IMR-90 (cell line): ENCODE measurements at regions not wholly inside any gene's neighbourhood (a gene's known extent, or its start where the extent isn't known, plus 50 kb on each side); places are given as distances from the start of the nearest gene placed in this dataset.

ENCODE experiments used
- ATAC-seq: fragments of 200-7000 bp; cut with Tn5 transposase; 2 replicates; pipeline ENCODE4 v1.9.1; 2020; ENCODE audit warnings: low read depth, mild to moderate bottlenecking, moderate library complexity
- BruUV-seq: library from RNA; stranded (reverse); fragments of 400-500 nt; replicated peaks from 2 replicates; lab custom pipeline; 2021; lab: Mats Ljungman, UMichigan
- CTCF ChIA-PET: fragments of 300-600 bp; formaldehyde crosslinking; extraction: SDS; loops from one replicate; lab custom pipeline; 2021; ENCODE audit warnings: antibody characterized with exemption; lab: Yijun Ruan, JAX
- POLR2A ChIA-PET: fragments of 300-600 bp; sonication (Branson Sonifier 250); formaldehyde crosslinking; loops from one replicate; lab custom pipeline; 2022; ENCODE audit warnings: antibody characterized with exemption; ENCODE audit not compliant: unreplicated experiment; lab: Charles Lee
- DNase-seq: peaks from one replicate; pipeline ENCODE4 v3.0.0; 2013
- H2AFZ ChIP-seq: replicated peaks from 2 replicates; pipeline ENCODE3; 2013; ENCODE audit warnings: low read length, mild to moderate bottlenecking; ENCODE audit not compliant: poor library complexity
- H2AK5ac ChIP-seq: 2 replicates; pipeline ENCODE4 v1.6.1; 2013; ENCODE audit warnings: low read depth, low read length, inconsistent platforms
- H2AK9ac ChIP-seq: replicated peaks from 2 replicates; pipeline ENCODE3; 2013; ENCODE audit warnings: mild to moderate bottlenecking, low read depth, low read length, moderate library complexity; ENCODE audit not compliant: poor library complexity
- H2BK120ac ChIP-seq: 2 replicates; pipeline ENCODE4 v1.6.1; 2013; ENCODE audit warnings: low read depth, low read length, inconsistent platforms
- H2BK15ac ChIP-seq: 3 replicates; pipeline ENCODE4 v1.6.1; 2013; ENCODE audit warnings: low read depth, low read length, inconsistent platforms
- H2BK20ac ChIP-seq: 2 replicates; pipeline ENCODE4 v1.6.1; 2013; ENCODE audit warnings: low read depth, mild to moderate bottlenecking, inconsistent platforms, low read length, moderate library complexity
- H2BK5ac ChIP-seq: 2 replicates; pipeline ENCODE4 v1.6.1; 2013; ENCODE audit warnings: mild to moderate bottlenecking, low read depth, low read length, inconsistent platforms; ENCODE audit not compliant: poor library complexity, severe bottlenecking
- H3K14ac ChIP-seq: replicated peaks from 2 replicates; pipeline ENCODE4 v1.6.1; 2013; ENCODE audit warnings: low read depth, low read length, inconsistent platforms
- H3K18ac ChIP-seq: 2 replicates; pipeline ENCODE4 v1.6.1; 2013; ENCODE audit warnings: low read depth, low read length, control low read depth
- H3K23ac ChIP-seq: 2 replicates; pipeline ENCODE4 v1.6.1; 2013; ENCODE audit warnings: low read depth, low read length, inconsistent platforms
- H3K27ac ChIP-seq: 2 replicates; pipeline ENCODE4 v1.5.1; 2013; ENCODE audit warnings: mild to moderate bottlenecking, control low read depth, low read length; ENCODE audit not compliant: insufficient read depth
- H3K27me3 ChIP-seq: 2 replicates; pipeline ENCODE4 v1.6.1; 2013; ENCODE audit warnings: low read length; ENCODE audit not compliant: control insufficient read depth, insufficient read depth
- H3K36me3 ChIP-seq: 2 replicates; pipeline ENCODE4 v1.6.1; 2013; ENCODE audit warnings: low read length, mixed read lengths; ENCODE audit not compliant: control insufficient read depth, insufficient read depth
- H3K4ac ChIP-seq: 2 replicates; pipeline ENCODE4 v1.6.1; 2013; ENCODE audit warnings: low read depth, low read length, inconsistent platforms
- H3K4me1 ChIP-seq: 2 replicates; pipeline ENCODE4 v1.6.1; 2013; ENCODE audit warnings: low read length, mixed read lengths; ENCODE audit not compliant: control insufficient read depth, insufficient read depth
- H3K4me2 ChIP-seq: 2 replicates; pipeline ENCODE4 v1.6.1; 2013; ENCODE audit warnings: low read depth, mild to moderate bottlenecking, control low read depth, low read length, moderate library complexity
- H3K4me3 ChIP-seq: 2 replicates; pipeline ENCODE4 v1.5.1; 2013; ENCODE audit warnings: low read depth, mild to moderate bottlenecking, control low read depth, low read length, moderate library complexity; ENCODE audit not compliant: insufficient read depth
- H3K56ac ChIP-seq: 2 replicates; pipeline ENCODE4 v1.6.1; 2013; ENCODE audit warnings: low read length, inconsistent platforms; ENCODE audit not compliant: insufficient read depth; ENCODE audit errors: extremely low read depth
- H3K79me1 ChIP-seq, 2 experiments: 2 replicates each; pipeline ENCODE4 v1.6.1; 2013; ENCODE audit warnings: low read length in 2 of 2, inconsistent platforms in 1 of 2, low read depth in 1 of 2
- H3K9ac ChIP-seq: 2 replicates; pipeline ENCODE4 v1.6.1; 2013; ENCODE audit warnings: low read depth, low read length, control low read depth
- H3K9me1 ChIP-seq: 2 replicates; pipeline ENCODE4 v1.6.1; 2013; ENCODE audit warnings: low read length, inconsistent platforms; ENCODE audit not compliant: insufficient read depth
- H3K9me3 ChIP-seq: 2 replicates; pipeline ENCODE4 v1.6.1; 2013; ENCODE audit warnings: low read length; ENCODE audit not compliant: control insufficient read depth, insufficient read depth
- H4K20me1 ChIP-seq: 2 replicates; pipeline ENCODE4 v1.6.1; 2013; ENCODE audit warnings: low read length, inconsistent platforms; ENCODE audit not compliant: insufficient read depth
- H4K5ac ChIP-seq: 2 replicates; pipeline ENCODE4 v1.6.1; 2013; ENCODE audit warnings: mild to moderate bottlenecking, low read depth, low read length, control low read depth
- H4K8ac ChIP-seq, 2 experiments: 2 replicates each; pipeline ENCODE4 v1.6.1; 2013; ENCODE audit warnings: low read depth in 2 of 2, low read length in 2 of 2, control low read depth in 1 of 2, inconsistent platforms in 1 of 2
- H4K91ac ChIP-seq: 2 replicates; pipeline ENCODE4 v1.6.1; 2013; ENCODE audit warnings: low read depth, low read length, inconsistent platforms; ENCODE audit not compliant: insufficient read depth
- BHLHE40 ChIP-seq: fragments of 150-350 bp; IDR thresholded peaks from 2 replicates; pipeline ENCODE4 v1.6.1; 2016; ENCODE audit warnings: mild to moderate bottlenecking, low read depth, low read length
- CHD1 ChIP-seq: IDR thresholded peaks from 2 replicates; pipeline ENCODE4 v1.6.1; 2012; ENCODE audit warnings: low read depth, low read length, improper control_type of control experiment
- ELK1 ChIP-seq: fragments of 150-350 bp; IDR thresholded peaks from 2 replicates; pipeline ENCODE4 v1.6.1; 2016; ENCODE audit warnings: low read depth, mild to moderate bottlenecking, low read length, moderate library complexity, borderline replicate concordance
- MAZ ChIP-seq: IDR thresholded peaks from 2 replicates; pipeline ENCODE4 v1.6.1; 2012; ENCODE audit warnings: low read depth, mild to moderate bottlenecking, low read length, improper control_type of control experiment, moderate library complexity, borderline replicate concordance
- NFE2L2 ChIP-seq: fragments of 150-350 bp; IDR thresholded peaks from 2 replicates; pipeline ENCODE4 v1.6.1; 2016; ENCODE audit warnings: low read depth, mild to moderate bottlenecking, low read length
- POLR2A ChIP-seq: IDR thresholded peaks from 2 replicates; pipeline ENCODE4 v1.6.1; 2012; ENCODE audit warnings: mild to moderate bottlenecking, low read depth, low read length
- SMC3 ChIP-seq: fragments of 150-350 bp; IDR thresholded peaks from 2 replicates; pipeline ENCODE4 v1.6.1; 2016; ENCODE audit warnings: low read depth, mild to moderate bottlenecking, antibody characterized with exemption, low read length, moderate library complexity
- WGBS, 2 experiments: methylation state at CpG; one replicate each; pipeline versions ENCODE4 v1.1.5 to v1.1.7; 2013; ENCODE audit warnings: missing lambda C conversion rate in 2 of 2; ENCODE audit not compliant: insufficient read length in 1 of 2; ENCODE audit errors: extremely low coverage in 2 of 2; 5-methylcytosine and 5-hydroxymethylcytosine counted together
- dilution Hi-C: fragments of 300-500 bp; cut with HindIII; formaldehyde crosslinking; loops from one replicate; pipeline ENCODE4 v1.14.3; 2018; ENCODE audit warnings: low sequenced_read_pairs; ENCODE audit not compliant: unreplicated experiment
- in situ Hi-C: fragments of 300-500 bp; cut with MboI; formaldehyde crosslinking; loops from 3 replicates; pipeline ENCODE4 v1.14.3; 2019; ENCODE audit warnings: low sequenced_read_pairs, inconsistent platforms, mixed read lengths
- intact Hi-C: fragments of 100-400 bp; cut with micrococcal nuclease; formaldehyde crosslinking; loops from 2 replicates; pipeline ENCODE4 v1.10.0; 2022

- in situ Hi-C loops (no loop called here), intact Hi-C loops (no loop called here), dilution Hi-C loops (no loop called here)
- WGBS, 2 experiments, result no CpG with 5 or more reads among the region's 3 CpGs
- Histone ChIP-seq H4K20me1 (no peaks in the 10 kb centered on the region), H2BK20ac (no peak overlapping the region), H3K36me3 (no peaks in the 10 kb centered on the region), H2BK15ac (no peak overlapping the region), H2AFZ (no peak overlapping the region), H3K4me2 (no peak overlapping the region), H4K91ac (no peak overlapping the region), H3K23ac (no peak overlapping the region), H3K4ac (no peak overlapping the region), H3K56ac (no peak overlapping the region), H4K8ac (no peak overlapping the region), H3K4me1 (no peaks in the 10 kb centered on the region), H3K79me1 (no peaks in the 10 kb centered on the region), H3K9ac (no peak overlapping the region), H4K5ac (no peak overlapping the region), H2AK9ac (peak overlapping the region; percentile 6), H3K4me3 (no peak overlapping the region), H2AK5ac (no peak overlapping the region), H2BK120ac (no peak overlapping the region), H3K27ac (no peak overlapping the region), H3K27me3 (no peaks in the 10 kb centered on the region), H3K9me1 (no peaks in the 10 kb centered on the region), H3K9me3 (0 out of 2 replicates have a peak, but pooled peaks cover 4% of the 10 kb centered on the region), H3K18ac (no peak overlapping the region), H3K14ac (no peak overlapping the region), H2BK5ac (no peak overlapping the region)
- ChIA-PET POLR2A (no interaction called here), CTCF (no interaction called here)
- BruUV-seq, result no TSS peak
- no peak for ATAC-seq
- no peak for DNase-seq
- TF ChIP-seq BHLHE40 (no peak), SMC3 (no peak), POLR2A (no peak), ELK1 (no peak), CHD1 (no peak), MAZ (no peak), NFE2L2 (no peak)
Observed at GRCh38 chr21:17185674-17186073, 327.2 kb upstream of the CXADR start.
